GM19023 (cell line): ENCODE measurements at regions not wholly inside any gene's neighbourhood (a gene's known extent, or its start where the extent isn't known, plus 50 kb on each side); places are given as distances from the start of the nearest gene placed in this dataset.

ENCODE experiments used
- ATAC-seq: cut with Tn5 transposase; IDR thresholded peaks from one replicate; pipeline ENCODE4 v1.9.1; 2021; ENCODE audit warnings: mild to moderate bottlenecking, moderate library complexity; ENCODE audit not compliant: unreplicated experiment

GRCh38 chr14:97878206-97878605 is 1081.0 kb downstream of the VRK1 start:
- no peak for ATAC-seq

GRCh38 chr14:97878727-97879126 is 1081.5 kb downstream of the VRK1 start:
- no peak for ATAC-seq

- ATAC-seq, result no peak
These were observed 1090.5 kb downstream of the VRK1 start for GRCh38 chr14:97887690-97888089.

GRCh38 chr14:97888331-97888730 is 1091.1 kb downstream of the VRK1 start:
- ATAC-seq, result no peak

- no peak for ATAC-seq
These were observed 1094.3 kb downstream of the VRK1 start for GRCh38 chr14:97891515-97891914.

GRCh38 chr14:97894552-97894951 is 1097.4 kb downstream of the VRK1 start:
- no peak for ATAC-seq

GRCh38 chr14:97900196-97900854 is 1103.1 kb downstream of the VRK1 start:
- ATAC-seq, result no peak

GRCh38 chr14:97902630-97903029 is 1105.4 kb downstream of the VRK1 start:
- no peak for ATAC-seq

- ATAC-seq, result no peak
These were observed 1106.6 kb downstream of the VRK1 start for GRCh38 chr14:97903821-97904220.

- ATAC-seq, result no peak
These were observed 1115.0 kb downstream of the VRK1 start for GRCh38 chr14:97912217-97912616.

- no peak for ATAC-seq
These were observed 1118.9 kb downstream of the VRK1 start for GRCh38 chr14:97916100-97916499.

GRCh38 chr14:97916669-97917568 is 1119.7 kb downstream of the VRK1 start:
- no peak for ATAC-seq

- no peak for ATAC-seq
These were observed 1123.0 kb downstream of the VRK1 start for GRCh38 chr14:97920201-97920600.

GRCh38 chr14:97921296-97921695 is 1124.1 kb downstream of the VRK1 start:
- no peak for ATAC-seq

- ATAC-seq, result no peak
These were observed 1127.9 kb downstream of the VRK1 start for GRCh38 chr14:97924922-97925613.

- ATAC-seq, result no peak
These were observed 1133.0 kb downstream of the VRK1 start for GRCh38 chr14:97930166-97930565.

- ATAC-seq, result no peak
These were observed 1134.1 kb downstream of the VRK1 start for GRCh38 chr14:97931273-97931672.

GRCh38 chr14:97942921-97943320 is 1145.7 kb downstream of the VRK1 start:
- no peak for ATAC-seq

GRCh38 chr14:97943619-97944018 is 1146.4 kb downstream of the VRK1 start:
- ATAC-seq, result no peak

GRCh38 chr14:97944380-97944779 is 1147.2 kb downstream of the VRK1 start:
- no peak for ATAC-seq

GRCh38 chr14:97945631-97946030 is 1148.4 kb downstream of the VRK1 start:
- ATAC-seq, result no peak

GRCh38 chr14:97946240-97946639 is 1149.1 kb downstream of the VRK1 start:
- ATAC-seq, result no peak
